Renal cortical epithelial cell (primary cell): ENCODE measurements at regions not wholly inside any gene's neighbourhood (a gene's known extent, or its start where the extent isn't known, plus 50 kb on each side); places are given as distances from the start of the nearest gene placed in this dataset.
"Not testable (repeated sequence)": the region's sequence is repeated elsewhere in the genome, so short reads cannot be mapped to it uniquely, and the experiment has no call there.

ENCODE experiments used
- DNase-seq: peaks from one replicate; pipeline ENCODE4 v3.0.0-alpha.2; 2011; ENCODE audit warnings: low read depth

GRCh38 chr4:83780053-83780733, 244.3 kb downstream of the GPAT3 start:
- DNase-seq, result peak; percentile 3

- DNase-seq, result no peak
Observed at GRCh38 chr4:83779103-83780052, 243.5 kb downstream of the GPAT3 start.

DNA sequence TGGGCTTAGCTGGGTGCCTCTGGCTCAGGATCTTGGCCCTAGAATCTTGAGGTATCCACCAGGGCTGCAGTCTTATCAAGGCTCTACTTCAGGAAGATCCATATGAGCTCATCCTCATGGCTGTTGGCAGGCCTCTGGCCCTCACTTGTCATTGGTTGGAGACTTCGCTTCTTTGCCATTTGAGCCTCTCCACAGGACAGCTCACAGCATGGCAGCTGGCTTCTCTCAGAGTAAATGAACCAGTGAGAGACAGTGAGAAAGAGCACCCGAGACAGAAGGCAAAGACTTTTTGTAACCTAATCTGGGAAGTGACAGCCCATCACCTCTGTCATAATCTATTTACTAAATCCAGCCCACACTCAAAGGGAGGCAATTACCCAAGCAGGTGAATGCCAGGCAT, 236.8 kb downstream of the GPAT3 start:
- no peak for DNase-seq

DNA sequence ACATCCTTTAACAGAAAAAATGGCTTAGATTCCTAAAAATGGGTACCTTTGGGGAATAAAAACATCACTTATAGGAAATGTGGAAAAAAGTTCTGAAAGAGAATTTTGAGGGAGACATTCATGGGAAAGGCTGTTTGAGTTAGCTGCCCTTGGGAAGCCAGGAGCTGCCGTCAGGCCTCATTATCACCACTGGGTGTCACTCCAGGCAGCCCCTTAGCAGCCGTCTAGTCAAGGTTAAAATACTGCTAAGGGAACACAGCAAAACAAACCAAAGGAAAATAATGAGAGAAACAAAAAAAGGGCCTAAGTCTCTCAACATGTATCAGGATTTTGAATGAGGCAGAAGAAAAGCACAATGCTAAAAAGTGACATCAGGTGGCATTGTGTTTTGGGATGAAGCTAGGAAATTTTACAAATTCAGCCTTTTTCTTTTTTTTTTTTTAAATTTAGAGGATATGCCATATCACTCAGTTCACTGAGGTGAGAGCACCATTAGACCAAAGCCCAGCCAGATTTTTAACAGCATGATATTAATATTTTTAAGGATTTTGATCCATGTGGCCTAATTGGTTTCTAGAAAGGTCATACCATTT, 235.3 kb downstream of the GPAT3 start:
- peak; percentile 52 for DNase-seq

DNA sequence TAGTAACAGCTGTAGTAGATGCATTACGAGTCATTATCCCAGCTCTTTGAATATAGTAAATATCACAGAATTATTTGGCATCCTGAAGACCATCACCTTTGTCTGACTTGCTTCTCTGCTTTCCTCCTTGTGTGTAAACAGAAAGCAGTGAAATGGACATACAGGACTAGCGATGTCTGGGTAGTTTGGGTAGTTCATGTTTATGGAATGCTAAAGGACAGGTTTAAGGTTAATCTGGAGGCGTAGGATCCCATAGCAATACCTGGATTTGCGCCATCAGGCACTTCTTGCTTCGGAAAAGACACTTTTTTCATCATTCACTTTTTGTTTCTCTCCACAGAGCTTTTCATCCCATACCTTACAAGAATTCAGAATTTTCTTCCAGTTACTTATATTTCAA, 232.2 kb downstream of the GPAT3 start:
- DNase-seq, result no peak

GRCh38 chr4:83767067-83767466, 231.2 kb downstream of the GPAT3 start:
- DNase-seq, result no peak

DNA sequence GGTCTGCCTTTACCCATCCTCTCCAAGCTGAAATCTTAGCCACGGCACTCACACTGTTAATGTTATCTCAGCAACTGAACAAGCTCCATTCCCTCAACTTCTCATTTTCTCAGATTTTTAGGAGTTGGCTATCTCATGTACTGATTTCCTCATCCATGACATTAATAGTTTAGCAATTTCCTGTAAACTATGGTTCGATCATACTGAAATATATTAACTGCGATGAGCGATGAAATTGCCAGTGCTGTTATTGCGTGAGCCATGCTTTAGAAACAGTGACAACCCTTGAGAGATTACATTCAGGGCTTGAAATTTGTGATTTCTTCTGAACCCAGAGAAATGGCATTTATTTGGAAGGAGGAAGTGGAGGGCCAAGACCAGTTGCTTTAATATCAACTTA, 223.7 kb downstream of the GPAT3 start:
- DNase-seq, result no peak

DNA sequence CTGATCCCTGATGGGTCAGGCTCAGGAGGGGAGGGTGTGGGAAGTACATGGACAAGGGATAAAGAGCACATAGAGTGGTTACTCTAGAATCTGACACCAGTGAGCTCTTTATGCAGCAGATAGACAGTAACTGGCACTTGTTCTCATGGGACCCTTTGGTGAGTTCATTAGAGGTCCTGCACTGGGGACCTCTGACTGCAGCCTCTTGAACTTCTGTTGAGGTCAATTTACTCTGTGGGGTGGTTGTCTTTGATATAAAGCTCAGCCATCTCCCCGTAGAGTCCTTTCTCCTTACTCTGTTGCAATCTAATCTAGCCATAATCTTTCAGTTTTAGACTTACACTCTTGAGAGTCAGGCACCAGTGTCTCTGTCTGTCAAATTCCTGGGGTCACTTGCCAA, 222.4 kb downstream of the GPAT3 start:
- no peak for DNase-seq

GRCh38 chr4:83757121-83757621, 221.3 kb downstream of the GPAT3 start:
- peak; percentile 3 for DNase-seq

GRCh38 chr4:83753260-83753659, 217.4 kb downstream of the GPAT3 start:
- DNase-seq, result no peak

GRCh38 chr4:83751336-83751949, 215.5 kb downstream of the GPAT3 start:
- peak; percentile 87 for DNase-seq

DNA sequence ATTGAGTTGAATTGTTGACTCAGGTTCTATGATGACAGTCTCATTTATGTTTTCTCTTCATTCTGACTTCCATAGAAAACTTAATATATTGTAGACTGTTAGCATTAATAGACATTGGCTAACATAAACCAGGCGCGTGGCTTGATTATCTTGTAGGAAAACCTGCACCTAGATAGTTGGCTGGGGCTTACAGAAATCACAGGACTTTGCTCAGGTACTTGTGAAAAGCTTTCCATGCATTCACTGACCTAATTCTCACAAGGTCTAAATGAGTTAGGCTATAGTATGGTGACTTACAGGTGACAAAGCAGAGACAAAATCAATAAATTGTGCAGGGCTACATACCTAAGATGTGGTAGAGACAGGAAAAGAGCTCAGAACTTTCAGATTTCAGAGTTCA, 212.8 kb downstream of the GPAT3 start:
- DNase-seq, result no peak

GRCh38 chr4:83738895-83739294, 203.0 kb downstream of the GPAT3 start:
- DNase-seq, result no peak

- no peak for DNase-seq
Observed at GRCh38 chr4:83734576-83734975, 198.7 kb downstream of the GPAT3 start.

- no peak for DNase-seq
Observed at GRCh38 chr4:83732114-83732635, 196.3 kb downstream of the GPAT3 start.

DNA sequence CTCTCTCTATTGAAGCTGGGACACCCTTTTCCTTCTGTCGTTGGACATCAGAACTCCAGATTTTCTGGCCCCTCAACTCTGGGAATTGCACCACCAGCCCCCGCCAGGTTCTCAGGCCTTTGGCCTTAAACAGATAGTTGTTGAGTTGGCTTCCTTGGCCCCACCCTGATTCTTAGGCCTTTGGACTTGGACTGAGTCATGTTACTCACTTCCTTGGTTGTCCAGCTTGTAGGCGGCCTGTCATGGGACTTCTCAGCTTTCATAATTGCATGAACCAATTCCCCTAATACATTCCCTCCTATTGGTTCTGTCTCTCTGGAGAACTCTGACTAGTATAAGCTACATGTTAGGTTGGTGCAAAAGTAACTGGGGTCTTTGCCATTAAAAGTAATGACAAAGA, 195.7 kb downstream of the GPAT3 start:
- peak; percentile 7 for DNase-seq

DNA sequence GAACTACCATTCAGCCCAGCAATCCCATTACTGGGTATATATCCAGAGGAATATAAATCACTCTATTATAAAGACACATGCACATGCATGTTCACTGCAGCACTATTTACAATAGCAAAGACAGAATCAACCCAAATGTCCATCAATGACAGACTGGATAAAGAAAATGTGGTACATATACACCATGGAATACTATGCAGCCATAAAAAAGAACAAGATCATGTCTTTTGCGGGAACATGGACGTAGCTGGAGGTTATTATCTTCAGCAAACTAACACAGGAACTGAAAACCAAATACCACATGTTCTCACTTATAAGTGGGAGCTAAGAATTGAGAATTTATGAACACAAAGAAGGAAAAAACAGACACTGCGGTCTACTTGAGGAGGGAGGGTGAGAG, 195.1 kb downstream of the GPAT3 start:
- not testable (repeated sequence) for DNase-seq

- DNase-seq, result no peak
Observed at GRCh38 chr4:83728191-83728590, 192.3 kb downstream of the GPAT3 start.

DNA sequence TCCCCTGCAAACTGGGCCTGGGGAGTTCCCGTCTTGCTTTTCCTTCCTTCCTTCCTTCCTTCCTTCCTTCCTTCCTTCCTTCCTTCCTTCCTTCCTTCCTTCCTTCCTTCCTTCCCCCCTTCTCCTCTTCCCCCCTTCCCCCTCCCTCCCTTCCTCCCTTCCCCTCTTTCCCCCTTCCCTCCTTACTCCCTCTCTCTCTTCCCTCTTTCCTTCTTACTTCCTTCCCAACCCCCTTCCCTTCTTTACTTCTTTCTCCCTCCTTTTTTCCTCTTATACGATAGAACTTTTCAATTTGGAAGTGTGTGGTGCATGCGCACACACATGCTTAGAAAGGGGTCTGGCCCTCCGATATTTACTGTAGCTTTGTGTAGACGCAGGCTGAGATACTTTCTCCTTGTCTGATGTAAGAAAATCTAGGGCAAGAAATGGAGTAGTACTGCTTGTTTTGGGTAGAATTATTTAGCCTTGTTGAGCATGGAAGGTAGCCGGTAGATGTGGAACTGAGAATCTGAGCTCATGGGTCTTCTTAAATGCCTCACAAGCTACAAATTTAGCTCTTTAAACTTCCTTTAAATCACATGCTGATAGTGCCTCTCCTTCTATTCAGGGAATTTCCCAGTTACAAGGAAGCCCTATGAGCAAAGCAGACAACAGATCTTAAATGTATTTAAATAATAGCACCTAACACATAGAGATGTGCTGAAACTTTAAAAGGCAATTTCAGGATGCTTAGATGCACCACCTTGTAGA, 189.6 kb downstream of the GPAT3 start:
- no peak for DNase-seq

- no peak for DNase-seq
Observed at GRCh38 chr4:83724485-83725335, 188.8 kb downstream of the GPAT3 start.
